ENCODE measurements at regions not wholly inside any gene's neighbourhood (a gene's known extent, or its start where the extent isn't known, plus 50 kb on each side); places are given as distances from the start of the nearest gene placed in this dataset.

DNA sequence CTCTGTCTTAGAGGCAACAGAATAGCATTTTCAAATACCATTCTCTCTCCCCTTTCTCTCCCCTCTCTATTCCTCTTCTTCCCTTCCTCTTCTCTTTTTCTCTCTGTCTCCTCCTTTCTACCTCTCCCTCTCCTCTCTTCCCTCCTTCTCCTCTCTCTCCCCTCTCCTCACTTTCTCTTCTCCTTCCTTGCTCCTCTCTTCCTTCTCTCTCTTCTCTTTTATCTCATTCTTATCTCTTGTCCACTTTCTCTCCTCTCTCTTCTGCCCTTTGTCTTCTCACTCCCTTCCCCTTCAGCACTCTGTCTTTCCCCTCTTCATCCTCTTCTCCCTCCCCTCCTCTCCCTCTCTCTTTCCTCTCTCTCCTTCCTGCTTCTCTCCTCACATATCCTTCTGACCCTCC lies 2265.8 kb upstream of the TENM3 start:
- no peak for DNase-seq

- DNase-seq, result no peak
Measured at GRCh38 chr4:179981161-179981560, 2262.0 kb upstream of the TENM3 start.

DNA sequence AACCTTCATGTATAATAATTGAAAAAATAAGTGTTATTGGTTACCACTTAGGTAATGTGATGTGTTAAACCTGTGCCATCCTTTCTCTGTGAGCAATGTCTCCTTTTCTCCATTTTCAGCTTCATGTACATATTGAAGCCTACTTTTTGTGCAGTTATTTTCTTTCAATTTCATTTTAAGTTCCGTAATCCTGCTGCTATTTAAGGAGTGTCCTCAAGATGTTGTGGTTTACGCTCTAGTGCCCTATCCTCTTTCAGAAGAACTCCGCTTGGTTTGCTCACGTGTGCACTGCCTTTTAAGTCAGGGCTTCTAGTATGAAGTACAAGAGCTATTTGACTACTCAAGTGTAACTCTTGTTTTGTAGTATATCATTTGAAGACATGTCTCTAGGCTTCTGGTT lies 2253.2 kb upstream of the TENM3 start:
- DNase-seq, result peak in 1 of 2 donors; percentile 25

GRCh38 chr4:180009316-180009715 lies 2233.9 kb upstream of the TENM3 start:
- DNase-seq, result no peak

GRCh38 chr4:180028682-180029081 lies 2214.5 kb upstream of the TENM3 start:
- DNase-seq, result peak in 1 of 2 donors; percentile 25

DNA sequence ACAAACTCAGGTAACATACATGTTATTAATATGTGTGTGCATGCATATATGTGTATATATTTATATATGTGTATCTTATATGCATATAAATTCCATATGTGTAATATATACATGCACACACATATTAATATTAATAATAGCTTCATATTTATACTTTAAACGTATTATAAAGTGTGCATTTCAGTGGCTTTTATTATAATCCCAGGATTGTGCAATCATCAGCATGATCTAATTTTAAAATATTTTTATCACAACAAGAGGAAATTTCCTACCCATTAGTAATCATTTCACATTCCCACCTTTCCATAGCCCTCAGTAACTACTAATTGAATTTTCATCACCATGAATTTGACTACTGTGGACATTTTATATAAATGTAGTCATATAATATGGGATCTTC lies 2211.9 kb upstream of the TENM3 start:
- DNase-seq, result no peak

DNA sequence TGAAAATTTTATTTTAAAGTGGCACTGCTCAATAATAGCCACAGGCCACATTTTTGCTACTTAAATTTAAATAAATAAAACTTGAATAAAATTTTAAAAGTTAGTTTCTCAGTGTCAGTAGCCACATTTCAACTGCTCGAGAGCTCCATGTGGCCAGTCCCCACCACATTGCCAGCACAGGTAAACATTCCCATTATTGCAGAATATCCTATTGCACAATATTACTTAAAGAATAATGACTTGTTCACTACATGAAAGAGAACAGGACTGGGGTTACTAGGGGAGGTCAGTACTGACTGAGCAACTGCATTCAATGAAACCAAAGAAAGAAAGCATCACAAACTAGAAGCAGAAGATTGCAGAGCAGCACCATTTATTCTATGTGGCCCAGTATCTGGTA lies 2201.6 kb upstream of the TENM3 start:
- DNase-seq, result no peak

DNA sequence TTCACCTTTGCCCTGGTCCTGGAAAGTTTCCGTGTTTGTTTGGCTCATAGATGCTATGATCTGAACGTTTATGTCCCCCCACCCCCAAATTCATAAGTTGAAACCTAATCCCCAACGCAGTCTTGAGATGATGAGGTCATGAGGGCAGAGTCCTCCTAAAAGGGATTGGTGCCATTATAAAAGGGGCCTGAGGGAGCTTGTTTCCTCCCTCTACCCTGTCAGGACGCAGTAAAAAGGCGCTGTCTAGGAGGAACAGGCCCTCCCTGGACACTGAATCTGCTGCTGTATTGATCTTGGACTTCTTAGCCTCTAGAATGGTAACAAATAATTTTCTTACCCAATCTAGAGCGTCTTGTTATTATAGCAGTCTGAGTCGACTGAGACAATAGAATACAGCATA lies 2190.6 kb upstream of the TENM3 start:
- DNase-seq, result no peak

DNA sequence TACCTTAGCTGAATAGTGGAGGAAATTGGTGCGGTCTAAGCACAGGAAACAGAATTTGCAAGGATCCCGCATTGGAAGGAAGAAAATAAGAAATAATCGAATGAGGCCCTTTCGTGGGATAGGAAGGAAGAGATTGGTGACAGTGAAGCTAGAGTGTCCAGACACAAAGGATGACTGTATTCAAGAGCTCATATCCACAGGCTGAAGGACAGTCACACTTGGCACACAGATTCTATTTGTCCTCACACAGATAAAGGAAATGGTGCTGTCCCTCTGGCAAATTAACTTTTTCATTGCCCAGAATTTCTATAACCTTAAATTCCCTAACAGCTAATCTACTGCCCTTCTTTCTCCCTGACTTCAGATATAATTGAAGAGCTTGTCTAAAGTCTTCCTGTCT lies 2188.9 kb upstream of the TENM3 start:
- DNase-seq, result no peak

DNA sequence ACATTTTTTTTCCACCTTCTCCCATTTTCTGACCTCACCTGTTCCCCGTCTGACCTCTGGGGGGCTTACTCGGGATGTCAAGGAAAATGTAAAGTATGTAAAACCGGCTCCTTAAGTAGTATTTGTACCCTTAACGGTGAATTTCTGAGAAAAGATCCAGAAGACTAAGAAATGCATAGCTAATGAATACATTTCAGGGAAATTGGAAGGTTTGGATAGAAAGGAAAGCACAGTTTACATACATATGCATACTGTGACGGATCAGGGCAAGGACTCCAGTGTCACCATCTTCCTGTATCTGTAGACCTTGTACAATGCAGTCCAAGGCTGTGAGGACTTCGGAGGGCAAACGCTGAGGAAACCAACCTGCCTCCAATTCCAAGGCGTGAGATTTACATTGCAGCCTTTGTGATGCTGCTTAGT lies 2185.9 kb upstream of the TENM3 start:
- no peak for DNase-seq

GRCh38 chr4:180057891-180058671 lies 2185.1 kb upstream of the TENM3 start:
- no peak for DNase-seq

- DNase-seq, result no peak
Measured at GRCh38 chr4:180058691-180059215, 2184.4 kb upstream of the TENM3 start.

DNA sequence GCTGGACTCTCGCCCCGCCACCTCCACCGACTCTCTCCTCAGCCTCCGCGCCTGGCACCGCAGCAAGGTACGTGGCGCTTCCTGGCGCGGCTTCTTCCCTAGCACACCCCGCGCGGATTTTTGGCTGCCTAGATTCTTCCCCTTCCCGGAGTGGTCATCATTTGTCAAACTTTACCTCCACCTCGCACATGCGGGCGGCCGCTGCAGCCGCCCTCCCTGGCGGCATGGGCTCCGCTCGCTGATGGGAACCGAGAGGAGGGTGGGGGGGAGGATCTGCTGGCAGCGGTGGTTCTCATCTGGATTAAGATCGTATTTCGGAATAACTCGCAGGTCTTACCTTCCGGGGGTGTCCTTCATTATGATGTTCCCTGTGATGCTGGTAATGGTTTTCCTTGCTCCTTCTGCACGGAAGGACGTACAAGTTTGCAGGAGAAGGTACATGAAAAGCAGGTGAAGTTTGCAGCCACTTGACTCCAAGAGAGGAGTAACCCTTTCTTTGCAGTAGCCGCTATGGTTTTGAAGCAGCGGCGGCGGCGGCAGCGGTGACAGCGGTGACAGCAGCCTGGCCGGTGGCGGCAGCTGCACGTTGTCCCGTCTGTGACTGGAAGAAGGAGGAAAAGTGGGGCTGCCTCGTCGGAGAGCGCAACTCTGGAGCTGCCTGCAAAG lies 2183.9 kb upstream of the TENM3 start:
- no peak for DNase-seq

GRCh38 chr4:180060159-180060889 lies 2182.9 kb upstream of the TENM3 start:
- DNase-seq, result no peak

- no peak for DNase-seq
Measured at GRCh38 chr4:180081072-180081471, 2162.1 kb upstream of the TENM3 start.

GRCh38 chr4:180084561-180084960 lies 2158.6 kb upstream of the TENM3 start:
- no peak for DNase-seq

DNA sequence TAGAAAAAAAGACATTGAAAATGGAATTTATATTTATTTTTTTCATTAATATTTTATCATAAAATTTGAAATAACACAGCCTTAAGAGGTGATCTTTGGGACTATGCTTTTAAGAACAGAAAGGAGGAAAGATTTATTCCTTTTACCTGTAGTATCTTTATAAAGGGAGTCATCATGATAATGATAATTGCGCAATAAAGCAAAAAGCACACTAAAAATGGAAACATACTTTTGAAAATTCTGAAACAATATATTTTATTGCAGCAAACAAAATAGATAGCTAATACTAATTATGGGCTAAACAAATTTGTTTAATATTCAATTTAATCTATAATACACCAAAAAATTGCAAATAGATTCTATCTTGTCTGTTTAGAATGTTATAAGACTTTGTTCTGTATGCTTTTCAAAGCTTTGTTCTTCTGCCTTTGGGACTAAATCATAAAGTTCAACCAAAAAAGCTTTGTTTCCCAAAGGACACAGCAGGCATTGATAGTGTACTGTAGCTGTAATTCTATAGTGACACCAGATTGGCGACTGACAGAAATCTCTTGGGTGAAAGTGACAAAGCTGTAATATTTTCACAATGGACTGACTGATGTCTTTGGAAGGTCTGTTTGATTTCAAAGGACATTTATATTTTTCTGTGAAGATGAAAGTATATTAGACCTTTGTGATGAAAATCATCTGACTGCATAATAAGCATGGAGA lies 2156.6 kb upstream of the TENM3 start:
- no peak for DNase-seq

DNA sequence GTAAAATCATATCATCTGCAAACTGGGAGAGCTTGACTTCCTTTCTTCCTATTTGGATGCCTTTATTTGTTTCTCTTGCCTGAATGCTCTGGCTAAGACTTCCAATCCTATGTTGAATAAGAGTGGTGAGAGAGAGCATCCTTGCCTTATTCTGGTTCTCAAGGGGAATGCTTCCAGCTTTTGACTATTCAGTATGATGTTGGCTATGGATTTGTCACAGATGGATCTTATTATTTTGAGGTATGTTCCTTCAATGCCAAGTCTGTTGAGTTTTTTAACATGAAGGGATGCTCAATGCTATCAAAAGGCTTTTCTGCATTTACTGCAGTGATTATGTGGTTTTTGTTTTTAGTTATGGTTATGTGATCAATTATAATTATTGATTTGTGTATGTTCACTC lies 2144.6 kb upstream of the TENM3 start:
- no peak for DNase-seq

DNA sequence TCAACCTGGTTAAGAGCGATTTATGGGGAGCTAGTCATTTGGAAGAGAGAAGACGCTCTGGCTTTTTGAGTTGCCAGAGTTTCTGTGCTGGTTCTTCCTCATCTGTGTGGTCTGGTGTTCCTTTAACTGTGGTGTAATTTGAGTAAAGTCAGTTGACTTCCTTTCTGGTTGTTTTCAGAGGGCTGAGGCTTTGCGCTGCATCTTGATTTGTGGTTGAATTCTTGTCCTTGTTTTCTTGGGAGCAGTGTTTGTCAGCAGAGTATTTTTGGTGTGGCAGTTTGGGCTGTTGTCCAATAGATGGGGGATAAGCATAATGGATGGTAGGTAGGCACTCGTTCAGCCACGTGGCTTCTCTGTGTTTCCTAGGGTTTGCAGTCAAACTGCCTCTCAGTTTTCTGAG lies 2143.2 kb upstream of the TENM3 start:
- DNase-seq, result no peak

DNA sequence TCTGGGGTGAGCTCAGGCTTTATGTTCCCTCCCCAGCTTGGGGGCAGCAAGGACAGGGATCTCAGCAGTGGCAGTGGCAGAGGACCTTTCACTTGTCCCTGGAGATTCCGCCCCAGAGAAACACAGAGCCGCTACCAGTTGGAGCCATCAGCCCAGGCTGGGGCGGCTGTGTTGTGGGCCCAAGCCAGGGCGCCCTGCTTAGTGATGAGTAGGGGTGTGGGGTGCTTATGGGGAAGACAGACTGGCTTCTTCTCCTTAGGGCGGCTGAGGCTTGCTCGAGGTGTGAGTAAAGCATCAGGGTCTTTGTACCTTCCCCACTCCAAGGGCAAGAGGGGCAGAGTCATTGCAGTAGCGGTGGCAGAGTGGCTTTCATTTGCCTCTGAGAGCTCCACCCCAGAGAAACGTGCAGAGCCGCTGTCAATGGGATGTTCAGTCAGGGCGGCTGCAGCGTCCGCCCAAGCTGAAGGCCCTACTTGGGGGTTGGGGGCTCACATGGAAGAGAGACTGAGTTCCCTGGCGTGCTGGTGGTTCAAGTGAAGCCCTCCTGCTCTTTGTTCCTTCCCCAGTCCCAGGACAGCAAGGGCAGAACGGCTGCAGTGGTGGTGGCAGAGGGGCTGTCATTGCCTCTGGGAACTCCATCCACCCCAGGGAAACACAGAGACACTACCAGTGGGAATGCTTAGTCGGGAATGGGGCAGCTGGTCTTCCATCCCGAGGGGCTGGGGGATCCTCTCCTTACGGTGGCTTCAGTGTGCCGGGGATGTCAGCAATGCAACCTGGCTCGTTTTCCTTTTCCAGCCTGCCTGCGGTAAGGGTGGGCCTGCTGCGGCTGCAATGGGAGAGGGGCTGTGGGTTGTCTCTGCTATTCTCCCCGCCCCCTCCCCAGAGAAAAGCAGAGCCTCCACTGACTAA lies 2142.5 kb upstream of the TENM3 start:
- no peak for DNase-seq

GRCh38 chr4:180101348-180102083 lies 2141.7 kb upstream of the TENM3 start:
- no peak for DNase-seq
